ENCODE measurements at regions not wholly inside any gene's neighbourhood (a gene's known extent, or its start where the extent isn't known, plus 50 kb on each side); places are given as distances from the start of the nearest gene placed in this dataset.

GRCh38 chr5:81820318-81820636 lies 69.4 kb upstream of the SSBP2 start:
- H3K9me3 ChIP-seq = no peaks in the 10 kb centered on the region
- H3K27me3 ChIP-seq = no peaks in the 10 kb centered on the region
- no peak for TF ChIP-seq CTCF (IDR thresholded peaks at IDR 0.05)
- DNase-seq (no peak), ATAC-seq (no peak)
- peaks cover 0 to 38% (median 4%) of the 10 kb centered on the region in 9 donors for H3K4me1 ChIP-seq
- H3K27ac ChIP-seq = no peak overlapping the region
- intact Hi-C loops (cut with DNase I) = no loop called here
- H3K36me3 ChIP-seq = no peaks in the 10 kb centered on the region
- no peak overlapping the region for H3K4me3 ChIP-seq

- no peaks in the 10 kb centered on the region for H3K27me3 ChIP-seq
- ATAC-seq (no peak), DNase-seq (no peak)
- H3K36me3 ChIP-seq = no peaks in the 10 kb centered on the region
- H3K4me1 ChIP-seq = peaks cover 0 to 32% (median 0%) of the 10 kb centered on the region in 9 donors
- WGBS, 2 donors = 73 to 89% methylated on average over 6 of the region's 6 CpGs
- TF ChIP-seq CTCF (IDR thresholded peaks at IDR 0.05) = no peak
- H3K27ac ChIP-seq = no peak overlapping the region
- no peaks in the 10 kb centered on the region for H3K9me3 ChIP-seq
- no peak overlapping the region for H3K4me3 ChIP-seq
- intact Hi-C loops (cut with DNase I) = no loop called here
Observed at GRCh38 chr5:81819556-81820317, 68.8 kb upstream of the SSBP2 start.

- DNase-seq (no peak), ATAC-seq (no peak)
- Histone ChIP-seq H3K27ac (no peak overlapping the region), H3K27me3 (no peaks in the 10 kb centered on the region), H3K9me3 (no peaks in the 10 kb centered on the region), H3K4me1 (peaks cover 0 to 27% (median 0%) of the 10 kb centered on the region in 9 donors), H3K36me3 (no peaks in the 10 kb centered on the region), H3K4me3 (no peak overlapping the region)
- no peak for TF ChIP-seq CTCF (IDR thresholded peaks at IDR 0.05)
- intact Hi-C loops (cut with DNase I) = no loop called here
- WGBS, 2 donors = 73 to 80% methylated on average over 5 of the region's 5 CpGs
Observed at GRCh38 chr5:81817980-81818379, 67.1 kb upstream of the SSBP2 start.

GRCh38 chr5:81817086-81817485 lies 66.2 kb upstream of the SSBP2 start:
- H3K4me3 ChIP-seq = no peak overlapping the region
- TF ChIP-seq CTCF (IDR thresholded peaks at IDR 0.05) = no peak
- H3K9me3 ChIP-seq = no peaks in the 10 kb centered on the region
- no peak overlapping the region for H3K27ac ChIP-seq
- H3K27me3 ChIP-seq = no peaks in the 10 kb centered on the region
- no peak for DNase-seq
- intact Hi-C loops (cut with DNase I) = no loop called here
- H3K36me3 ChIP-seq = no peaks in the 10 kb centered on the region
- peaks cover 0 to 27% (median 0%) of the 10 kb centered on the region in 9 donors for H3K4me1 ChIP-seq
- 91 to 95% methylated on average over 3 of the region's 3 CpGs for WGBS, 2 donors
- ATAC-seq = no peak
